SK-N-SH (cell line): ENCODE measurements at regions not wholly inside any gene's neighbourhood (a gene's known extent, or its start where the extent isn't known, plus 50 kb on each side); places are given as distances from the start of the nearest gene placed in this dataset.

ENCODE experiments used
- EP300 ChIP-seq, 2 experiments: IDR thresholded peaks; 2 replicates each; pipeline versions ENCODE4 v1.4.0 to v1.6.1; 2012; ENCODE audit warnings: borderline replicate concordance in 1 of 2, low read depth in 1 of 2, low read length in 1 of 2
- EZH2phosphoT487 ChIP-seq: fragments of 200-600 bp; sonication (generic); IDR thresholded peaks from 2 replicates; pipeline ENCODE4 v1.6.1; 2017; ENCODE audit warnings: low read depth, mixed run types, mild to moderate bottlenecking, antibody characterized with exemption, moderate library complexity, borderline replicate concordance
- FOXJ3 ChIP-seq: sonication (generic); formaldehyde crosslinking; IDR thresholded peaks from 2 replicates; pipeline ENCODE4 v1.5.1; 2020; ENCODE audit warnings: mild to moderate bottlenecking, missing genetic modification reagents
- FOXM1 ChIP-seq: IDR thresholded peaks from 2 replicates; pipeline ENCODE4 v1.4.0; 2012; ENCODE audit warnings: low read depth, mild to moderate bottlenecking
- GATA2 ChIP-seq: sonication (generic); formaldehyde crosslinking; IDR thresholded peaks from 2 replicates; pipeline ENCODE4 v1.5.0; 2020; ENCODE audit warnings: mild to moderate bottlenecking, missing genetic modification reagents
- MXI1 ChIP-seq: IDR thresholded peaks from 2 replicates; pipeline ENCODE4 v1.6.1; 2012; ENCODE audit warnings: mild to moderate bottlenecking, low read depth, low read length, improper control_type of control experiment
- NFIC ChIP-seq: IDR thresholded peaks from 2 replicates; pipeline ENCODE4 v1.4.0; 2012; ENCODE audit warnings: borderline replicate concordance
- POLR2AphosphoS5 ChIP-seq: IDR thresholded peaks from 2 replicates; pipeline ENCODE4 v1.6.1; 2012; ENCODE audit warnings: low read depth, low read length
- RXRA ChIP-seq: IDR thresholded peaks from 2 replicates; pipeline ENCODE4 v1.4.0; 2012; ENCODE audit warnings: low read depth, mild to moderate bottlenecking, borderline replicate concordance
- SMC3 ChIP-seq: IDR thresholded peaks from 2 replicates; pipeline ENCODE4 v1.6.1; 2012; ENCODE audit warnings: low read depth, low read length, improper control_type of control experiment
- TAF1 ChIP-seq: IDR thresholded peaks from 2 replicates; pipeline ENCODE4 v1.6.1; 2012; ENCODE audit warnings: low read depth, mild to moderate bottlenecking, low read length, moderate library complexity, borderline replicate concordance
- TF ChIP-seq, protein P1 (sequence below): fragments of 200-600 bp; sonication (generic); IDR thresholded peaks from 2 replicates; pipeline ENCODE4 v1.6.1; 2017; ENCODE audit warnings: antibody characterized with exemption, mild to moderate bottlenecking, moderate library complexity
- TF ChIP-seq, protein P2 (sequence below): IDR thresholded peaks from 2 replicates; pipeline ENCODE4 v1.4.0; 2012; ENCODE audit warnings: low read depth, borderline replicate concordance
- TF ChIP-seq, protein P3 (sequence below): IDR thresholded peaks from 2 replicates; pipeline ENCODE4 v1.6.1; 2012; ENCODE audit warnings: mild to moderate bottlenecking, low read depth, low read length, moderate library complexity

DNA sequence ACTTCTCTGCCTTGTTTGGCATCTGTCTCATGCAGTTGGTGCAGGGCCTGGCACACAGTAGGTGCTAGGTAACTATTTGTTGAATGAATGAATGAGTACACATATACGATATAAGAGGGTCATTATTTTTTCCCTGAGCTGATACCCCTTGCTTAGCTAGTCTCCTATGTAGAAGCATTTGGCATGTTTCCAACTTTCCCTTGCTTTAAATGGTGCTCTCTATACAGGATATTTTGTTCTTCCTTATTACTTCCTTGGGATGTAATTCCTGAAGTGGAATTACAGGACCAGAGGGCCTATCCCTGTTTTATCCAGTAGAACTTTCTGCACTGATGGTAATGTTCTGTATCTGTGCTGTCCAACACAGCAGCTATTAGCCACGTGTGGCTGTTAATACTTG is 250.1 kb upstream of the PWP1 start:
- TF ChIP-seq POLR2AphosphoS5 (no peak), FOXM1 (no peak), RXRA (no peak), EP300 (IDR thresholded peaks at IDR 0.05; ENCODE audit: borderline replicate concordance in 1 of 2, low read depth in 1 of 2, low read length in 1 of 2) (no peak), TAF1 (no peak), GATA2 (CRISPR knock-in tag) (no peak), EZH2phosphoT487 (no peak), FOXJ3 (CRISPR knock-in tag) (no peak), MXI1 (no peak), NFIC (no peak), SMC3 (no peak)
- TF ChIP-seq, protein P1, sequence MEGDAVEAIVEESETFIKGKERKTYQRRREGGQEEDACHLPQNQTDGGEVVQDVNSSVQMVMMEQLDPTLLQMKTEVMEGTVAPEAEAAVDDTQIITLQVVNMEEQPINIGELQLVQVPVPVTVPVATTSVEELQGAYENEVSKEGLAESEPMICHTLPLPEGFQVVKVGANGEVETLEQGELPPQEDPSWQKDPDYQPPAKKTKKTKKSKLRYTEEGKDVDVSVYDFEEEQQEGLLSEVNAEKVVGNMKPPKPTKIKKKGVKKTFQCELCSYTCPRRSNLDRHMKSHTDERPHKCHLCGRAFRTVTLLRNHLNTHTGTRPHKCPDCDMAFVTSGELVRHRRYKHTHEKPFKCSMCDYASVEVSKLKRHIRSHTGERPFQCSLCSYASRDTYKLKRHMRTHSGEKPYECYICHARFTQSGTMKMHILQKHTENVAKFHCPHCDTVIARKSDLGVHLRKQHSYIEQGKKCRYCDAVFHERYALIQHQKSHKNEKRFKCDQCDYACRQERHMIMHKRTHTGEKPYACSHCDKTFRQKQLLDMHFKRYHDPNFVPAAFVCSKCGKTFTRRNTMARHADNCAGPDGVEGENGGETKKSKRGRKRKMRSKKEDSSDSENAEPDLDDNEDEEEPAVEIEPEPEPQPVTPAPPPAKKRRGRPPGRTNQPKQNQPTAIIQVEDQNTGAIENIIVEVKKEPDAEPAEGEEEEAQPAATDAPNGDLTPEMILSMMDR, result no peak
- TF ChIP-seq, protein P2, sequence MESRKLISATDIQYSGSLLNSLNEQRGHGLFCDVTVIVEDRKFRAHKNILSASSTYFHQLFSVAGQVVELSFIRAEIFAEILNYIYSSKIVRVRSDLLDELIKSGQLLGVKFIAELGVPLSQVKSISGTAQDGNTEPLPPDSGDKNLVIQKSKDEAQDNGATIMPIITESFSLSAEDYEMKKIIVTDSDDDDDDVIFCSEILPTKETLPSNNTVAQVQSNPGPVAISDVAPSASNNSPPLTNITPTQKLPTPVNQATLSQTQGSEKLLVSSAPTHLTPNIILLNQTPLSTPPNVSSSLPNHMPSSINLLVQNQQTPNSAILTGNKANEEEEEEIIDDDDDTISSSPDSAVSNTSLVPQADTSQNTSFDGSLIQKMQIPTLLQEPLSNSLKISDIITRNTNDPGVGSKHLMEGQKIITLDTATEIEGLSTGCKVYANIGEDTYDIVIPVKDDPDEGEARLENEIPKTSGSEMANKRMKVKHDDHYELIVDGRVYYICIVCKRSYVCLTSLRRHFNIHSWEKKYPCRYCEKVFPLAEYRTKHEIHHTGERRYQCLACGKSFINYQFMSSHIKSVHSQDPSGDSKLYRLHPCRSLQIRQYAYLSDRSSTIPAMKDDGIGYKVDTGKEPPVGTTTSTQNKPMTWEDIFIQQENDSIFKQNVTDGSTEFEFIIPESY, result no peak
- TF ChIP-seq, protein P3, sequence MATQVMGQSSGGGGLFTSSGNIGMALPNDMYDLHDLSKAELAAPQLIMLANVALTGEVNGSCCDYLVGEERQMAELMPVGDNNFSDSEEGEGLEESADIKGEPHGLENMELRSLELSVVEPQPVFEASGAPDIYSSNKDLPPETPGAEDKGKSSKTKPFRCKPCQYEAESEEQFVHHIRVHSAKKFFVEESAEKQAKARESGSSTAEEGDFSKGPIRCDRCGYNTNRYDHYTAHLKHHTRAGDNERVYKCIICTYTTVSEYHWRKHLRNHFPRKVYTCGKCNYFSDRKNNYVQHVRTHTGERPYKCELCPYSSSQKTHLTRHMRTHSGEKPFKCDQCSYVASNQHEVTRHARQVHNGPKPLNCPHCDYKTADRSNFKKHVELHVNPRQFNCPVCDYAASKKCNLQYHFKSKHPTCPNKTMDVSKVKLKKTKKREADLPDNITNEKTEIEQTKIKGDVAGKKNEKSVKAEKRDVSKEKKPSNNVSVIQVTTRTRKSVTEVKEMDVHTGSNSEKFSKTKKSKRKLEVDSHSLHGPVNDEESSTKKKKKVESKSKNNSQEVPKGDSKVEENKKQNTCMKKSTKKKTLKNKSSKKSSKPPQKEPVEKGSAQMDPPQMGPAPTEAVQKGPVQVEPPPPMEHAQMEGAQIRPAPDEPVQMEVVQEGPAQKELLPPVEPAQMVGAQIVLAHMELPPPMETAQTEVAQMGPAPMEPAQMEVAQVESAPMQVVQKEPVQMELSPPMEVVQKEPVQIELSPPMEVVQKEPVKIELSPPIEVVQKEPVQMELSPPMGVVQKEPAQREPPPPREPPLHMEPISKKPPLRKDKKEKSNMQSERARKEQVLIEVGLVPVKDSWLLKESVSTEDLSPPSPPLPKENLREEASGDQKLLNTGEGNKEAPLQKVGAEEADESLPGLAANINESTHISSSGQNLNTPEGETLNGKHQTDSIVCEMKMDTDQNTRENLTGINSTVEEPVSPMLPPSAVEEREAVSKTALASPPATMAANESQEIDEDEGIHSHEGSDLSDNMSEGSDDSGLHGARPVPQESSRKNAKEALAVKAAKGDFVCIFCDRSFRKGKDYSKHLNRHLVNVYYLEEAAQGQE, result no peak
